ENCODE measurements at regions not wholly inside any gene's neighbourhood (a gene's known extent, or its start where the extent isn't known, plus 50 kb on each side); places are given as distances from the start of the nearest gene placed in this dataset.

GRCh38 chr16:79363035-79363434, 237.5 kb downstream of the MAF start:
- no peaks in the 10 kb centered on the region for H3K27me3 ChIP-seq (ENCODE audit: control insufficient read depth, insufficient read depth, low read length)
- H3K9ac ChIP-seq: no peak overlapping the region
- no peak overlapping the region for H3K4me3 ChIP-seq (ENCODE audit: low read depth, low read length)
- no peak overlapping the region for H2AFZ ChIP-seq
- no peaks in the 10 kb centered on the region for H3K9me3 ChIP-seq (ENCODE audit: control insufficient read depth, low read length)
- no peak overlapping the region for H3K4me2 ChIP-seq (ENCODE audit: low read length)
- H3K79me2 ChIP-seq: no peaks in the 10 kb centered on the region
- H3K36me3 ChIP-seq (ENCODE audit: control insufficient read depth, insufficient read depth, low read length): no peaks in the 10 kb centered on the region
- no peak for TF ChIP-seq CTCF (IDR thresholded peaks at IDR 0.05)
- H3K4me1 ChIP-seq: peaks cover 8% of the 10 kb centered on the region
- H3K27ac ChIP-seq: no peak overlapping the region

GRCh38 chr16:79362300-79362970, 238.1 kb downstream of the MAF start:
- Histone ChIP-seq H3K27me3 (ENCODE audit: control insufficient read depth, insufficient read depth, low read length) (no peaks in the 10 kb centered on the region), H3K4me2 (ENCODE audit: low read length) (no peak overlapping the region), H3K9ac (no peak overlapping the region), H3K9me3 (ENCODE audit: control insufficient read depth, low read length) (no peaks in the 10 kb centered on the region), H3K4me3 (ENCODE audit: low read depth, low read length) (no peak overlapping the region), H3K36me3 (ENCODE audit: control insufficient read depth, insufficient read depth, low read length) (no peaks in the 10 kb centered on the region), H2AFZ (no peak overlapping the region), H3K79me2 (no peaks in the 10 kb centered on the region), H3K4me1 (peaks cover 5% of the 10 kb centered on the region), H3K27ac (no peak overlapping the region)
- TF ChIP-seq CTCF (IDR thresholded peaks at IDR 0.05): no peak

- no peaks in the 10 kb centered on the region for H3K36me3 ChIP-seq (ENCODE audit: control insufficient read depth, insufficient read depth, low read length)
- H3K9me3 ChIP-seq (ENCODE audit: control insufficient read depth, low read length): no peaks in the 10 kb centered on the region
- TF ChIP-seq CTCF (IDR thresholded peaks at IDR 0.05): no peak
- H3K27ac ChIP-seq: no peak overlapping the region
- H3K4me3 ChIP-seq (ENCODE audit: low read depth, low read length): no peak overlapping the region
- no peaks in the 10 kb centered on the region for H3K79me2 ChIP-seq
- no peak overlapping the region for H3K4me2 ChIP-seq (ENCODE audit: low read length)
- H3K9ac ChIP-seq: no peak overlapping the region
- peaks cover 5% of the 10 kb centered on the region for H3K4me1 ChIP-seq
- no peak overlapping the region for H2AFZ ChIP-seq
- H3K27me3 ChIP-seq (ENCODE audit: control insufficient read depth, insufficient read depth, low read length): no peaks in the 10 kb centered on the region
Measured at GRCh38 chr16:79361132-79361751, 239.3 kb downstream of the MAF start.

- Histone ChIP-seq H3K9me3 (ENCODE audit: control insufficient read depth, low read length) (no peaks in the 10 kb centered on the region), H3K79me2 (no peaks in the 10 kb centered on the region), H3K27ac (no peak overlapping the region), H3K4me3 (ENCODE audit: low read depth, low read length) (no peak overlapping the region), H3K4me1 (peaks cover 5% of the 10 kb centered on the region), H3K9ac (no peak overlapping the region), H3K36me3 (ENCODE audit: control insufficient read depth, insufficient read depth, low read length) (no peaks in the 10 kb centered on the region), H2AFZ (no peak overlapping the region), H3K4me2 (ENCODE audit: low read length) (no peak overlapping the region), H3K27me3 (ENCODE audit: control insufficient read depth, insufficient read depth, low read length) (no peaks in the 10 kb centered on the region)
- TF ChIP-seq CTCF (IDR thresholded peaks at IDR 0.05): no peak
Measured at GRCh38 chr16:79360267-79360666, 240.3 kb downstream of the MAF start.

- H3K79me2 ChIP-seq: no peaks in the 10 kb centered on the region
- H3K9ac ChIP-seq: no peak overlapping the region
- H3K27ac ChIP-seq: no peak overlapping the region
- peaks cover 5% of the 10 kb centered on the region for H3K4me1 ChIP-seq
- no peak overlapping the region for H2AFZ ChIP-seq
- no peaks in the 10 kb centered on the region for H3K36me3 ChIP-seq (ENCODE audit: control insufficient read depth, insufficient read depth, low read length)
- no peaks in the 10 kb centered on the region for H3K27me3 ChIP-seq (ENCODE audit: control insufficient read depth, insufficient read depth, low read length)
- H3K4me2 ChIP-seq (ENCODE audit: low read length): no peak overlapping the region
- no peak overlapping the region for H3K4me3 ChIP-seq (ENCODE audit: low read depth, low read length)
- H3K9me3 ChIP-seq (ENCODE audit: control insufficient read depth, low read length): no peaks in the 10 kb centered on the region
- no peak for TF ChIP-seq CTCF (IDR thresholded peaks at IDR 0.05)
Measured at GRCh38 chr16:79359082-79359481, 241.5 kb downstream of the MAF start.
